Memory B cell (primary cell): ENCODE measurements at regions not wholly inside any gene's neighbourhood (a gene's known extent, or its start where the extent isn't known, plus 50 kb on each side); places are given as distances from the start of the nearest gene placed in this dataset.

Source experiments
- ATAC-seq: fragments of 150-1000 bp; cut with Tn5 transposase; 2 replicates; pipeline ENCODE4 v1.10.0; 2021; ENCODE audit warnings: low read depth, mild to moderate bottlenecking, moderate library complexity
- DNase-seq, 2 donors: peaks; one replicate each; pipeline ENCODE4 v3.0.0; 2022; ENCODE audit warnings: low spot score in 2 of 2
- H3K27ac Mint-ChIP-seq: one replicate; pipeline ENCODE4 v1.8.0; 2022; ENCODE audit warnings: mild to moderate bottlenecking, moderate library complexity, mixed read lengths
- H3K27me3 Mint-ChIP-seq: one replicate; pipeline ENCODE4 v1.8.0; 2022; ENCODE audit warnings: mixed read lengths
- H3K36me3 Mint-ChIP-seq: one replicate; pipeline ENCODE4 v1.8.0; 2022; ENCODE audit warnings: mild to moderate bottlenecking, mixed read lengths
- H3K4me1 Mint-ChIP-seq: one replicate; pipeline ENCODE4 v1.8.0; 2022; ENCODE audit warnings: mixed read lengths
- H3K4me3 Mint-ChIP-seq: one replicate; pipeline ENCODE4 v1.8.0; 2022; ENCODE audit warnings: mild to moderate bottlenecking, moderate library complexity, mixed read lengths
- H3K9me3 Mint-ChIP-seq: one replicate; pipeline ENCODE4 v1.8.0; 2022; ENCODE audit warnings: mixed read lengths

GRCh38 chrX:46383006-46383405 is 162.2 kb downstream of the ZNF674 start:
- Mint-ChIP-seq H3K27ac (no peak overlapping the region), H3K36me3 (no peaks in the 10 kb centered on the region), H3K4me3 (no peak overlapping the region), H3K4me1 (no peaks in the 10 kb centered on the region), H3K27me3 (peaks cover 8% of the 10 kb centered on the region), H3K9me3 (no peaks in the 10 kb centered on the region)
- DNase-seq = no peak
- ATAC-seq = no peak

DNA sequence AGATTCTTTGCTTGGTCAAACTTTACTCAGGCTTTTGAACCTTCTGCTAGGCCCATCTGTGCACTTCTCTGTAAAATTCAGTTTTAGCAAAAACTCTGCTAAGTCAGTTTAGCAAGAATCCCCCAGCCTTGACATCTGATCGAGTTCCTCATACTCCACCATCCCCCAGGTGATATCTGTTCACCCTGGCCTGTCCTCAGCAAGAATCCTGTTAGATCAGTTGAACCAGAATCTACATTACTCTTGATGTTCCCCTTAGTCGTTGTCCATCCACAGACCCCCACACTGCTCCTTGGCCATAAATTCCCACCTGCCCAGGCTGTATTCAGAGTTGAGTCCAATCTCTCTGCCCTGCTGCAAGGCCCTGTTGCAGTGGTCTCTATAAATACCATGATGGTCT is 162.6 kb downstream of the ZNF674 start:
- Mint-ChIP-seq H3K4me1 (no peaks in the 10 kb centered on the region), H3K27me3 (peaks cover 7% of the 10 kb centered on the region), H3K9me3 (no peaks in the 10 kb centered on the region), H3K4me3 (no peak overlapping the region), H3K36me3 (no peaks in the 10 kb centered on the region), H3K27ac (no peak overlapping the region)
- no peak for DNase-seq
- no peak for ATAC-seq

DNA sequence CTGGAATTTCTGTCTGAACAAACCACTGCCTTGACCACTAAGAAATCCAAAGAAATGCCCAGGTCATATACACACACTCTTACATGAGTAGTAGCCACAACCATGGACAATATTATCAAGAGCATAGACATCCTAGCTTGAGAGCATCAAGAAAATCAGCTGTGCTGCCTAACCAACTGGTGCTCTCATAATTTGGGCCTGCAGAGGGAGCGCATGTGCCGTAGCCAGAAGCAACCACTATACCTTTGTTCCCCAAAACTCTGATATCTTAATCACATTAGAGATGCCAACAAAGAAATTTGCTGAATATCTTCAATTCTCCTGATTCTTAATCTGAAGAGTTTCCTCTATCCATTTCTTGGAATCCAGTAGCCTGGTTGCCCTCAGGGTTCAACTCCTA is 163.6 kb downstream of the ZNF674 start:
- H3K27ac Mint-ChIP-seq = no peak overlapping the region
- no peaks in the 10 kb centered on the region for H3K36me3 Mint-ChIP-seq
- no peak overlapping the region for H3K4me3 Mint-ChIP-seq
- peaks cover 7% of the 10 kb centered on the region for H3K27me3 Mint-ChIP-seq
- ATAC-seq (peak; percentile 53), DNase-seq (peak; percentile 9 to 24)
- no peaks in the 10 kb centered on the region for H3K4me1 Mint-ChIP-seq
- H3K9me3 Mint-ChIP-seq = no peaks in the 10 kb centered on the region

DNA sequence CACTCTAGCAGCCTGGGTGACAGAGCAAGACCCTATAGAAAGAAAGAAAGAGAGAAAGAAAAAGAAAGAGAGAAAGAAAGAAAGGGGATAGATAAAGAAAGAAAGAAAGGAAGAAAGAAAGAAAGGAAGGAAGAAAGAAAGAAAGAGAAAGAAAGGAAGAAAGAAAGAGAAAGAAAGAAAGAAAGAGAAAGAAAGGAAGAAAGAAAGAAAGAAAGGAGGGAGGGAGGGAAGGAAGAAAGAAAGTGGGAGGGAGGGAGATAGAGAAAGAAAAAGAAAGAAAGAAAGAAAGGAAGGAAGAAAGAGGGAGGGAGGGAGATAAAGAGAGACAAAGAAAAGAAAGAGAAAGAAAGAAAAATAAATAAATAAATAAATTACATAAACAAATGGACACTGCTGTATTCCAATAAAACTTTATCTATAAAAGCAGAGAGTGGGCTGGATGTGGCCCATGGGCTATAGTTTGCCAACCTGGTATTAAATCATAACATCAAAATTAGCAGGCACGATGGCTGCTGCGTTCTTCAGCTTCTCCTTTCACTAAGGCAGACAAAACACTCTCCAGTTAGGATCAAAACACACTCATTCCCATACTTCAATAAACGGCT is 165.0 kb downstream of the ZNF674 start:
- H3K27me3 Mint-ChIP-seq = peaks cover 7% of the 10 kb centered on the region
- H3K4me1 Mint-ChIP-seq = no peaks in the 10 kb centered on the region
- no peak for ATAC-seq
- no peak overlapping the region for H3K27ac Mint-ChIP-seq
- no peaks in the 10 kb centered on the region for H3K9me3 Mint-ChIP-seq
- no peaks in the 10 kb centered on the region for H3K36me3 Mint-ChIP-seq
- DNase-seq = no peak
- no peak overlapping the region for H3K4me3 Mint-ChIP-seq

- no peaks in the 10 kb centered on the region for H3K4me1 Mint-ChIP-seq
- peaks cover 6% of the 10 kb centered on the region for H3K27me3 Mint-ChIP-seq
- H3K9me3 Mint-ChIP-seq = no peaks in the 10 kb centered on the region
- DNase-seq (no peak), ATAC-seq (no peak)
- H3K4me3 Mint-ChIP-seq = no peak overlapping the region
- no peaks in the 10 kb centered on the region for H3K36me3 Mint-ChIP-seq
- H3K27ac Mint-ChIP-seq = no peak overlapping the region
These were observed 168.9 kb downstream of the ZNF674 start for GRCh38 chrX:46376246-46376885.

GRCh38 chrX:46375831-46376230 is 169.4 kb downstream of the ZNF674 start:
- Mint-ChIP-seq H3K36me3 (no peaks in the 10 kb centered on the region), H3K9me3 (no peaks in the 10 kb centered on the region), H3K27ac (no peak overlapping the region), H3K4me3 (no peak overlapping the region), H3K4me1 (no peaks in the 10 kb centered on the region), H3K27me3 (peaks cover 5% of the 10 kb centered on the region)
- DNase-seq (no peak), ATAC-seq (no peak)

- Mint-ChIP-seq H3K36me3 (no peaks in the 10 kb centered on the region), H3K4me3 (no peak overlapping the region), H3K27ac (no peak overlapping the region), H3K9me3 (no peaks in the 10 kb centered on the region), H3K4me1 (no peaks in the 10 kb centered on the region), H3K27me3 (peaks cover 4% of the 10 kb centered on the region)
- ATAC-seq = no peak
- no peak for DNase-seq
These were observed 170.8 kb downstream of the ZNF674 start for GRCh38 chrX:46374371-46374770.

GRCh38 chrX:46367491-46367890 is 177.7 kb downstream of the ZNF674 start:
- no peak for ATAC-seq
- no peaks in the 10 kb centered on the region for H3K9me3 Mint-ChIP-seq
- no peak overlapping the region for H3K4me3 Mint-ChIP-seq
- no peaks in the 10 kb centered on the region for H3K27me3 Mint-ChIP-seq
- no peak for DNase-seq
- H3K36me3 Mint-ChIP-seq = no peaks in the 10 kb centered on the region
- no peak overlapping the region for H3K27ac Mint-ChIP-seq
- no peaks in the 10 kb centered on the region for H3K4me1 Mint-ChIP-seq

DNA sequence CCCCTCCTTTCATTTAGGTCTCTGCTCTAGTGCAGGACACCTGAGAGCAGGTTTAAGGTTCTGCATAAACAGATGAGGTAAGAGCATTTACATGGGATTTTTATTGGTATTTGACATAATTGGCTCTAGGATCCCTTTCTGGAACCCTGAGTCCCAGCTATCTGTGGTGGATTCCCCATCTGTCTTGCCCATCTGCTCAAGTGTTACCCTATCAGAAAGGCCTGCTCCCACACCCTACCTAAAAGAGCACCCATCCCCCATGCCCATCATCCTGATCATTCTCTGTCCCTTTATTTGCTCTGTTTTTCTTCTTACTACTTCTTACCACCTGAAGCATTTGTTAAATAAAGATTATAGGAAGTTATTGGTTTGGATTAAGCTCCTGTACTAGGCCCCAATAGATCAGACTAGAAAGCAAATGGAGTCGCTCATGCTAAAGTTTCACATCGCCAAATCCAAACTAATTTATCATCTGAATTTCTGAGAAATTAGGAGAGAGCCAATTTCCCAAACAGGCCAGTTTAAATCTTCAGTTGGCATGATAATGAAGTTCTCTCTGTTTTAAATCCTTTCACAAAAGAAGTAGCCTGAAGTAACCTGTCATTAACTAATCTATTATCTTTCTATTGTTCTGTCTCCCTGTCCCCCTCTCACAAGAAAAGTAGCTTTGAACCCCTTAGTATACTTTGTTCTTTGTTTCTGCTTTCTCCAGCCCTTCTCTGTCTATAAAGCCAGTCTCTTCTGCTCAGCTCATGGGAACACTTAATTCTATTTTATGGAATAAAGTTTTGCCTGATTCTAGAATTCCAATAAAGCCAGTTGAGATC is 178.6 kb downstream of the ZNF674 start:
- no peak overlapping the region for H3K4me3 Mint-ChIP-seq
- DNase-seq (no peak), ATAC-seq (no peak)
- H3K27me3 Mint-ChIP-seq = no peaks in the 10 kb centered on the region
- H3K9me3 Mint-ChIP-seq = no peaks in the 10 kb centered on the region
- no peaks in the 10 kb centered on the region for H3K4me1 Mint-ChIP-seq
- no peak overlapping the region for H3K27ac Mint-ChIP-seq
- no peaks in the 10 kb centered on the region for H3K36me3 Mint-ChIP-seq

GRCh38 chrX:46354481-46354880 is 190.7 kb downstream of the ZNF674 start:
- Mint-ChIP-seq H3K27me3 (peaks cover 4% of the 10 kb centered on the region), H3K27ac (no peak overlapping the region), H3K4me3 (no peak overlapping the region), H3K4me1 (no peaks in the 10 kb centered on the region), H3K9me3 (peaks cover 7% of the 10 kb centered on the region), H3K36me3 (peaks cover 2% of the 10 kb centered on the region)
- ATAC-seq (no peak), DNase-seq (no peak)

- ATAC-seq (no peak), DNase-seq (no peak)
- Mint-ChIP-seq H3K36me3 (no peaks in the 10 kb centered on the region), H3K9me3 (peaks cover 1% of the 10 kb centered on the region), H3K4me3 (no peak overlapping the region), H3K4me1 (no peaks in the 10 kb centered on the region), H3K27ac (no peak overlapping the region), H3K27me3 (peaks cover 4% of the 10 kb centered on the region)
These were observed 203.4 kb downstream of the ZNF674 start for GRCh38 chrX:46341767-46342322.

DNA sequence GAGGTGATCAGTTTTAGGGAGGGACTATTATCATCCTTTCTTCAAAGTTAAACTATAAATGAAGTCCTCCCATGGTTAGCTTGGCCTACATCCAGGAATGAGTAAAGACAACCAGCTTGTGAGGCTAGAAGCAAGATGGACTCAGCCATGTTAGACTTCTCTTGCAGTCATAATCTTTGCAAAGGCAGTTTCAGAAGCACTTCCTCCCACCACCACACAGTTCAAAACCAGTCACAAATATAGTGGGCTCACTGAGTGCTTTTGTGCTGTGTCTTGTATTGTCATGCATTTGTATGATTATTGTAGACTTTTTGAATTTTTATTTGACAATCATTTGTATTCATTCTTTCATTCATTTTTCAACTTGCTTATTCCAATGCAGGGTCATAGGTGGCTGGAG is 204.5 kb downstream of the ZNF674 start:
- H3K4me3 Mint-ChIP-seq = no peak overlapping the region
- no peaks in the 10 kb centered on the region for H3K9me3 Mint-ChIP-seq

DNA sequence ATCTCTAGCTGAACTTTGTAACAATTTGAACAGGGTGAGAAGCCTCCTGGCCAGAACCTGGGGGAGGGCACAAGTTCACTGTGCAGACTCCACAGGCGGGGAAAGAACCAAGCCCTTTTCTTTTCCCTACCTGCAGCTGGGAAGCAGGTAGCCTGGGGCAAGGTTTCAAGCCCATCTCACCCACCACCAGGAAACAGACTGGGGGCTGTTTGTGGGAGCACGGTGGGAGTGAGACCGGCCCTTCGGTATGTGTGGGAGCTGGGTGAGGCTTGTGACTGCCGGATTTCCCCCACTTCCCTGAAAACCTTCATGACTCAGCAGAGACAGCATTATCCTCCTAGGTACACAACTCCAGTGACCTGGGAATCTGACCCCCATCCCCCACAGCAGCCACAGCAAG is 211.7 kb downstream of the ZNF674 start:
- Mint-ChIP-seq H3K4me3 (no peak overlapping the region), H3K9me3 (peaks cover 1% of the 10 kb centered on the region), H3K36me3 (peaks cover 2% of the 10 kb centered on the region), H3K27ac (no peak overlapping the region), H3K4me1 (peaks cover 2% of the 10 kb centered on the region), H3K27me3 (peaks cover 2% of the 10 kb centered on the region)
- ATAC-seq (no peak), DNase-seq (no peak)

More for the DNA sequence above, 204.5 kb downstream of the ZNF674 start:
- no peaks in the 10 kb centered on the region for H3K4me1 Mint-ChIP-seq
- H3K27me3 Mint-ChIP-seq = peaks cover 4% of the 10 kb centered on the region
- ATAC-seq (no peak), DNase-seq (no peak)
- no peak overlapping the region for H3K27ac Mint-ChIP-seq
- H3K36me3 Mint-ChIP-seq = no peaks in the 10 kb centered on the region

DNA sequence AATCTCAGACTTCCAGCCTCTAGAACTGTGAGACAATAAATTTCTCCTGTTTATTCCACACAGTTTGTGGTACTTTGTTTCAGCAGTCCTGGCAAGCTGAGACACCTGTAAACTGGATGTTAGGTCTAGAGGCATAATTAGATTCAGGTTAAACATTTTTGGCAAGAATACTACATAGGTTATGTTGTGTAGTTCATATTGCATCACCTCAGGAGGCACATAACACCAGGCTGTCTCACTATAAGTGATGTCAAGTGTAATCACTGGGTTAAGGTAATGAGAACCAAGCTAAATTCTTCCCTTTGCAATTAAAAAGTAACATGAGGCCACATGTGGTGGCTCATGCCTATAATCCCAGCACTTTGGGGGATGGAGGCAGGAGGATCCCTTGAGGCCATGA is 214.2 kb downstream of the ZNF674 start:
- DNase-seq (no peak), ATAC-seq (no peak)
- peaks cover 5% of the 10 kb centered on the region for H3K27me3 Mint-ChIP-seq
- H3K4me3 Mint-ChIP-seq = no peak overlapping the region
- peaks cover 2% of the 10 kb centered on the region for H3K4me1 Mint-ChIP-seq
- peaks cover 2% of the 10 kb centered on the region for H3K36me3 Mint-ChIP-seq
- H3K27ac Mint-ChIP-seq = no peak overlapping the region
- peaks cover 1% of the 10 kb centered on the region for H3K9me3 Mint-ChIP-seq
